GM21723 (cell line): ENCODE measurements at regions not wholly inside any gene's neighbourhood (a gene's known extent, or its start where the extent isn't known, plus 50 kb on each side); places are given as distances from the start of the nearest gene placed in this dataset.

Experiments
- ATAC-seq: cut with Tn5 transposase; IDR thresholded peaks from one replicate; pipeline ENCODE4 v1.9.1; 2021; ENCODE audit warnings: mild to moderate bottlenecking, moderate library complexity; ENCODE audit not compliant: unreplicated experiment

- no peak for ATAC-seq
Observed at GRCh38 chr4:138298866-138299265, 56.7 kb upstream of the SLC7A11 start.

- no peak for ATAC-seq
Observed at GRCh38 chr4:138298431-138298830, 56.3 kb upstream of the SLC7A11 start.

- no peak for ATAC-seq
Observed at GRCh38 chr4:138297743-138298405, 55.7 kb upstream of the SLC7A11 start.

GRCh38 chr4:138292321-138292720 lies 50.2 kb upstream of the SLC7A11 start:
- ATAC-seq = no peak
